Ovary (tissue), 3 donors: ENCODE measurements at regions not wholly inside any gene's neighbourhood (a gene's known extent, or its start where the extent isn't known, plus 50 kb on each side); places are given as distances from the start of the nearest gene placed in this dataset.

ENCODE experiments used
- EP300 ChIP-seq: sonication (generic); formaldehyde crosslinking; IDR thresholded peaks from one replicate; pipeline ENCODE4 v1.6.1; 2017; ENCODE audit warnings: antibody characterized with exemption
- TF ChIP-seq, protein P1 (sequence below), 3 donors: fragments of 450-650 bp in 2 of 3; fragments of 200-600 bp in 1 of 3; IDR thresholded peaks; one replicate each; pipeline versions ENCODE4 v1.5.1 to v1.8.0; 2016 to 2022; ENCODE audit warnings: antibody characterized with exemption in 3 of 3, mild to moderate bottlenecking in 1 of 3
- donor health status: DM: no; HTN: no; CAD: no.

DNA sequence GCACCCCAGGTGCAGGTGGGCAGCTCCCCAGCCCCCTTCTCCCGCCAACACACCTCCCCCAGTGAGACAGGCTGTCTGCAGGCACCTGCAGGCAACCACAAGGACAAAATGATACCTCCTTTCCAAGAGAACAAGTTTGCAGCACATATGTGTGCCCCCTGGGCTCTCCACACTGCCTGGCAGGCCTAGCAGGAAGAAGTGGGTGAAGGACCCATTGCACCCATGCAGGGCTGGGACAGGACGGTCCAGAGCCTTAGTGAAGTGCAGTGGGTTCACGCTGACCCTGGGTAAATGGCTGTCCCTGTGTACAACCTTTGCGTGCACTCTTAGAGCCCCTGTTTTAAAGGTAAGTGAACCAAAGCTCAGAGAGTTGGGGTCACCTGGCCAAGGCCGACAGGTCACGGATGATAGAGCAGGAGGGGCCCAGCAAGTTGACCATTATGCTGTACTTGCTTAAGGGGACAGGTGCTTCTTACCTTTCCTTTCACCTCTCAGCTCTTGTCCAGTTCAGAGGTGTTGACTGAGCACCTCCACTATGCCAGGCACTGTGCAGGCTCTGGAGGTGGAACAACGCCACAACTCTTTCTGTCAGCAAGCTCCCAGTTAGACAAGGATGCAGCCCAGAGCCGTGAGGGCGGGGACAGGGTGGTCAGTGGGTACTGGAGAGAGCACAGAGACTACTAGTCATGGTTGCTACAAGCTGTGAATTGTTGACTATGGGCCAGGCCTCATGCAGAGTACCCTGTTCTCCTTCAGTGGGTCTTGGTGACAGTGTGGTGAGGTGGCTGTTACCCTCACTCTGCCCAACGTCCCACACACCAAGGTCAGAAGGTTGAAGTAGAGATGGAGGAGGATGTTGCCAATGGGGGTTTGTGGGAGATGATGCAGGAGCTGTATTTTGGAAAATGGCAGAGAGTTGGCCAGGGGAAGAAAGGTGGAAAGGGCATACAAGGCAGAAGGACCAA, 125.9 kb downstream of the PAPOLA start:
- TF ChIP-seq, protein P1, sequence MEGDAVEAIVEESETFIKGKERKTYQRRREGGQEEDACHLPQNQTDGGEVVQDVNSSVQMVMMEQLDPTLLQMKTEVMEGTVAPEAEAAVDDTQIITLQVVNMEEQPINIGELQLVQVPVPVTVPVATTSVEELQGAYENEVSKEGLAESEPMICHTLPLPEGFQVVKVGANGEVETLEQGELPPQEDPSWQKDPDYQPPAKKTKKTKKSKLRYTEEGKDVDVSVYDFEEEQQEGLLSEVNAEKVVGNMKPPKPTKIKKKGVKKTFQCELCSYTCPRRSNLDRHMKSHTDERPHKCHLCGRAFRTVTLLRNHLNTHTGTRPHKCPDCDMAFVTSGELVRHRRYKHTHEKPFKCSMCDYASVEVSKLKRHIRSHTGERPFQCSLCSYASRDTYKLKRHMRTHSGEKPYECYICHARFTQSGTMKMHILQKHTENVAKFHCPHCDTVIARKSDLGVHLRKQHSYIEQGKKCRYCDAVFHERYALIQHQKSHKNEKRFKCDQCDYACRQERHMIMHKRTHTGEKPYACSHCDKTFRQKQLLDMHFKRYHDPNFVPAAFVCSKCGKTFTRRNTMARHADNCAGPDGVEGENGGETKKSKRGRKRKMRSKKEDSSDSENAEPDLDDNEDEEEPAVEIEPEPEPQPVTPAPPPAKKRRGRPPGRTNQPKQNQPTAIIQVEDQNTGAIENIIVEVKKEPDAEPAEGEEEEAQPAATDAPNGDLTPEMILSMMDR (IDR thresholded peaks at IDR 0.05) = no peak
- TF ChIP-seq EP300 = no peak
